Upper lobe of left lung (tissue), 4 donors: ENCODE measurements at regions not wholly inside any gene's neighbourhood (a gene's known extent, or its start where the extent isn't known, plus 50 kb on each side); places are given as distances from the start of the nearest gene placed in this dataset.

ENCODE experiments used
- EP300 ChIP-seq, 4 donors: sonication (generic); formaldehyde crosslinking; IDR thresholded peaks; one replicate each; pipeline ENCODE4 v1.5.1; 2017; ENCODE audit warnings: antibody characterized with exemption in 4 of 4, control low read depth in 2 of 4
- POLR2A ChIP-seq, 4 donors: fragments of 450-650 bp; IDR thresholded peaks; one replicate each; pipeline ENCODE4 v1.5.1; 2016 to 2017; ENCODE audit warnings: antibody characterized with exemption in 4 of 4, mild to moderate bottlenecking in 2 of 4
- POLR2AphosphoS5 ChIP-seq, 2 donors: sonication (generic); formaldehyde crosslinking; IDR thresholded peaks; one replicate each; pipeline ENCODE4 v1.5.1; 2017; ENCODE audit warnings: antibody characterized with exemption in 2 of 2
- TF ChIP-seq, protein P1 (sequence below), 6 experiments: fragments of 450-650 bp in 4 of 6; fragments of 200-600 bp in 2 of 6; sonication (generic) in 2 of 6; IDR thresholded peaks; one replicate each; pipeline ENCODE4 v1.5.1; 2016 to 2019; ENCODE audit warnings: antibody characterized with exemption in 6 of 6

DNA sequence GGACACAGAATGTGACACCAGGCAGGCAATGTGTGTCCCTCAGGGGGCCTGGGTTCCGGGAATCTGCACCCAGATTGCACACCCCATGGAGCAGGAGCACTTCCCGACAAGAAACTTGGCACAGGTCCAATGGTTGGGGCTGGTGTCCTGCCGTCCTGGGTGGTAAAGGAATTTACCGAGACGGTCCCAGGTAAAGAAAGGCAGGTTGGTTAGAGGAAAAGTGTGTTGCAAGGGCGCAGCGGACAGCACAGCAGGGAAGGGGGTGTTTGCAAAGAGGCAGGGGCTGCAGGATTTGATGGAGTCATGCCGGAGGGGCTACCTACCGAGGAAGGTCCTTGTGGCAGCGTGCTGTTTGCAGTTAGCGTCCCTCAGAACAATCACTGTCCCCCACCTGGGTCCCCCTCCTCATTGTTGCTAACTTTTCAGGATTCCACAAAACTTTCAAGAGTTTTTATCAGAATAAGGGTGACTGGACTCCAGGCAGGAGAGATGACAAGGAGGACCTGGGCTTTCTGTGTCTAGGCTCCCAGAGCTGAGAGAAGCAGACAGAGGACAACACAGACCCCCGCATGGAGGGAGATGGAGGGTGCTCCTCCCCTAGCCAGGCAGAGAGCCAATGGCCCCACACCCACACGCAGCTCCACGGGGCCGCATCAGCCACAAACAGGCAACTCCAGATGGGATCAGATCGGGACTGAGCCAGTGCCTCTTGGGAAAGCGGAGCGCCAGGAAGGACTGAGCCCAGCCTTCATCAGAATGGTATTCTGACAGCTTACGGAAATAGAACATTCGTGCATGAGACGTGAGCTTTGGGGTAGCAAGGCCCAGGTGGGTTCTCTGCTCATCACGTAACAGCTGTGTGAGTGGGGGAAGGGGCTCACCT is 1423.9 kb downstream of the BRD1 start:
- TF ChIP-seq, protein P1, sequence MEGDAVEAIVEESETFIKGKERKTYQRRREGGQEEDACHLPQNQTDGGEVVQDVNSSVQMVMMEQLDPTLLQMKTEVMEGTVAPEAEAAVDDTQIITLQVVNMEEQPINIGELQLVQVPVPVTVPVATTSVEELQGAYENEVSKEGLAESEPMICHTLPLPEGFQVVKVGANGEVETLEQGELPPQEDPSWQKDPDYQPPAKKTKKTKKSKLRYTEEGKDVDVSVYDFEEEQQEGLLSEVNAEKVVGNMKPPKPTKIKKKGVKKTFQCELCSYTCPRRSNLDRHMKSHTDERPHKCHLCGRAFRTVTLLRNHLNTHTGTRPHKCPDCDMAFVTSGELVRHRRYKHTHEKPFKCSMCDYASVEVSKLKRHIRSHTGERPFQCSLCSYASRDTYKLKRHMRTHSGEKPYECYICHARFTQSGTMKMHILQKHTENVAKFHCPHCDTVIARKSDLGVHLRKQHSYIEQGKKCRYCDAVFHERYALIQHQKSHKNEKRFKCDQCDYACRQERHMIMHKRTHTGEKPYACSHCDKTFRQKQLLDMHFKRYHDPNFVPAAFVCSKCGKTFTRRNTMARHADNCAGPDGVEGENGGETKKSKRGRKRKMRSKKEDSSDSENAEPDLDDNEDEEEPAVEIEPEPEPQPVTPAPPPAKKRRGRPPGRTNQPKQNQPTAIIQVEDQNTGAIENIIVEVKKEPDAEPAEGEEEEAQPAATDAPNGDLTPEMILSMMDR (IDR thresholded peaks at IDR 0.05) = no peak
- TF ChIP-seq POLR2A (IDR thresholded peaks at IDR 0.05) (no peak), EP300 (IDR thresholded peaks at IDR 0.05) (no peak), POLR2AphosphoS5 (IDR thresholded peaks at IDR 0.05) (no peak)
